ENCODE measurements at regions not wholly inside any gene's neighbourhood (a gene's known extent, or its start where the extent isn't known, plus 50 kb on each side); places are given as distances from the start of the nearest gene placed in this dataset.
A peak's percentile ranks its signal among the peaks of the same experiment; 100 is the strongest.
"Not testable (repeated sequence)": the region's sequence is repeated elsewhere in the genome, so short reads cannot be mapped to it uniquely, and the experiment has no call there.

DNA sequence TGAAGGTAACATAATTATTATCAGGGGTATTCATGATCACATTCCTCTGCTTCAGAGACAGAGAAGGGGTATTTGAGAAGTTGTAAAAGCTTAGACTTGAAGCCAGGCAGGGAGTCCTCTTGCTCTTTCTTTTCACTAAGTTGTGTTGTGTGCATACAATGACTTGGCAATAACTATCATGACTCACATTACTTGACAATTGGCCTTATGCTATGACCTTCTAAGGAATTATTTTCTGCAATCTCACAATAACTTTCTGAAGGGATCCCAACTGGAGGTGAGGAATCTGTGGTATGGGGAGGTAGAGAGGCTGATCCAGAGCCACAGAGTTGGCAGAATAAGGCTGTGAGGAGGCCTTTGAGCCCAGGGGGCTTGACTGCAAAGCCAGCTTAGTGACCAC lies 622.3 kb downstream of the MTRR start:
- DNase-seq = no peak

DNA sequence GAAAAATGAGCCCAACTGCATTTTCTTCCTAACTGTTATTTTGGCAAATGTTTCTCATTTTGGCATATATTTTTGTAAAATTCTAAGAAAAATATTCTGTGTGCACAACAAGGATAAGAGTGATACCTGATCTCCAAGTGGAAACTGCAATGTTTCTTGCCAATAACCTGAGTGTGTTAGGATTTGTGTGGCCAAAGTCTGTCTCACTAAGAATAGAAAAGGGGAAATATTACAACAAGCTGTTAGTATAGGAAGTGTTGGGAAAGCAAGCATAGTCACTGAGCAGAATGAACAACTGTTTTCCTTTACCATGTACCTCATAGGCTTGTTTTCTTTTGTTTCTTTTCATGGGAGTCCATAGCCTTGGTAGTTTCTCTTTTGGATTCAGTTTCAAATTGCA lies 624.2 kb downstream of the MTRR start:
- no peak for DNase-seq

DNA sequence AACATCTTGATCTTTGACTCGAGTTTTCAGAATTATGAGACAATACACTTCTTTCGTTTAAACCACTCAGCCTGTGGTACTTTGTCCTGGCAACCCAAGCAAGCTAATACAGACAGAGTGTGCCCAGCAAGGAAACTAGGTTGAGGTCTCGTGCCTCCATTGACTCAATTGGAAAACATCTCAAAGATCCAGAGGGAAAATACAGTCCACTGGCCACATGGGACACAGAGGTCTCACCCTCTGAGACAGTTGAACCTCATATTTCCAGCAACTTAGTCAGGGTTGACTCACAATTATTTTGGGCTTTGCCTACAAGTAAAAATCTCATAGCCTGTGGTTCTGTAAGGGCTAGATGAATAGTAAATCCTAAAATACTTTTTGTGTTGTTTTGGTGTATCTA lies 631.5 kb downstream of the MTRR start:
- DNase-seq = no peak

DNA sequence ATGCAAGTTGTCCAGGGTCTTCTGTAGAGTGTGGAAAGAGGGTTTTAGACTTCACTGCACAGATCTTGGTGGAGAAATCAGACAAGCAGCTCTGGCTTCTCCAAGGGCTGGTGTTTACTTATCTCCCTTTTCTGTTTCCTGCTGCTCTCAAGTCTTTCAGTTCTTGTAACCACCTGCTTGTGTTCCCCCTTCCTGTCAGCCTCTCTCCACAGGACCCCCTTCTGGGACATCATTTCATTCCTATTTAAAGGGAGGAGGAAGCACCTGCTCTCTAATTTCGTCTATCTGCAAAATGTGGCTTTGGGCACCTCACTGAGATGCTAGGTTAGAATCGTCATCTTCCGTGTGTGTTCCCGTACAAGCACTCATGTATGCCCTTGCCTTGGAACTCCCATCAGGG lies 636.2 kb downstream of the MTRR start:
- peak; percentile 5 for DNase-seq

DNA sequence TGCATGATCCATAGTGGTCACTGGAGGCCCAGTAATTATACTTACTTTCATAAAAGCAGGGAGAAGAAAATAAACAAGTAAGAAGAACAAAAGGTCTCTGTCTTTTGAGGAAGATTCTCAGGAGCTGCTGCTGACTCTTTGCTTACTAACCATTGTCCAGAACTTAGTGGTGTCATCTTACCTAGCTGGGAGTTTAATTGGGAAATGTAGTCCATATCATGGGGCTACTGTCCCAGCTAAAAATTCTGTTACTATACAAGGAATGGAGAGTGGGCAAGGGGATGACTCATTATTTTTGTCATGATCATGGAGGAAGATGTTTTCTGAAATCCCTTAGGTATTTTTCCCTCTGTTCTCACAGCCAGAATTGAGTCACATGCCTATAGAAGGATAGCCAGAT lies 639.3 kb downstream of the MTRR start:
- no peak for DNase-seq

DNA sequence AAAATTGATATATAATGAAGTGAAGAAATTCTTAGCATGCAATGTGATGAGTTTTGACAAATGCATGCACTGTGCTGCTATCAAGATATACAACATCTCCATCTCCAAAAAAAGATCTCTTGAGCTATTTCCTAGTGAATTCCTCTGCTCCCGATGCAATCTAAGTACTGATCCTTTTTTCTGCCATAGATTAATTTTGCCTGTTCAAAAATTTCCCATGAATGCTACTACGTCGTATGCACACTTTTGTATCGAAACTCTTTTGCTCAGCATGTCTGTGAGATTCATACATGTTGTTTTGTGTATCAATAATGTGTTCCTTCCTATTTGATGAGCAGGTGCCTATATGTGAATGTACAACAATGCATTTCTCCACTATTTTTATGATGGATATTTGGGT lies 647.4 kb downstream of the MTRR start:
- DNase-seq = no peak

DNA sequence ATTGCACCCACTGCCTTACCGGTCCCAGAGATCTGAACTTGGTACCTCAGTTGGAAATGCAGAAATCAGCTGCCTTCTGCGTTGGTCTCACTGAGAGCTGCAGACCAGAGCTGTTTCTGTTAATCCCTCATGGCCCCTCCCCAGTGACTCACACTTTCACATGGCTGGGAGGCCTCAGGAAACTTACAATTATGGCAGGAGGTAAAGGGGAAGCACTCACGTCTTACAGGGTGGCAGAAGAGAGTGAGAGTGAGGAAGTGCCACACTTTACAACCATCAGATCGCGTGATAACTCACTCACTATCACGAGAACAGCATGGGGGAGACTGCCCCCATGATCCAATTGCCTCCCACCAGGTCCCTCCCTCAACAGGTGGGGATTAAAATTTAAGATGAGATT lies 648.5 kb downstream of the MTRR start:
- DNase-seq = no peak

DNA sequence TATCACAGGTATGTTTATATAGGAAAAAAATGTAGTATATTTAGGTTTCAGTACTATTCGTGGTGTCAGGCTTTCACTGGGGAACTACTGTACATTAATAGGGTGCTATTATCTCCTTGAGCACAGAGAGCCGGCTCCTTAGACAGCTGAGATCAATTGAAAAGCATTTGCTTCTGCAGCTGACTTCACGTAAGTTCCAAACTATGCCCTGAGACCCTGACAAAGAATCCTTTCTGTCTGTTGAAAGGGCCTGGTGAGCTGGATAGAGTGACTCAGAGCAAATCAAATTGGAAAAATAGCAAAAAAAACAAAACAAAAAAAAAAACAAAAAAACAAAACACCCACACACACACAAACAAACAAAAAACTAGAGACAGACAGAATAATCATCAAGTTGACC lies 652.0 kb downstream of the MTRR start:
- DNase-seq = no peak

DNA sequence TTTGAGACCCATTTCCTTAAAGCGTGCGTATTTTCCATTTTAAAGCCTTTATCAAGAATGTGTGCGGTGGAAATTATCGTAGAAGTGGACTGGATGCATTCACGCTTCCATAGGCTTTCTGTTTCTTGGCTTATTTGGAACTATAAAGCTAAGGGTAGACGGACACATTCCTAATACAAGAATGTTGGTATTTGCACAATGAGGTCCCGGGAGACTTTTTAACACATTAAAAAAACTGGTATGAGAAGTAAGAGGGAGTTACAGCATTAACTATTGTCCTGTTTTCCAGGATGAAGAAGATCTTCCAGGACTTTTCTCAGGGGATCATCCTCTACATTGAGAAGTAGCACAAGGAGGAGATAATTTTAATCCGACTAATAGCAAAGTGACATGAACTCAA lies 653.0 kb downstream of the MTRR start:
- no peak for DNase-seq

DNA sequence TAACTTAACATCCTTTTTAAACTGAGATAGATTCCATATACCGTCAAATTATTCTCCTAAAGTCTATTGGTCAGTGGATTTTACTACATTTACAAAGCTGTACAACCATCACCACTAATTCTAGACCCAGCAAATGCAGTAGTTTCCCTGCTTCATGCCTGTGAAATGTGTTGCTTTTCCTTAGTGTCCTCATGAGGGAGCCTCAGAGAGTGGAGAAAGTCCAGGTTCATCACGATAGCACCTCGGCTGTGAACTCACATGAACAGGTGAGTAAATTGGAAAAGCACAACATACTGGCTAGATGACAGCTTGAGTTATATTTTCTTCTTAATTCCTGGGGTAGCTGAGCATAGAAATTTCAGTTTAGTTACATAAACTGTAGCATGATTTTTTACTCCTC lies 653.7 kb downstream of the MTRR start:
- DNase-seq = no peak

DNA sequence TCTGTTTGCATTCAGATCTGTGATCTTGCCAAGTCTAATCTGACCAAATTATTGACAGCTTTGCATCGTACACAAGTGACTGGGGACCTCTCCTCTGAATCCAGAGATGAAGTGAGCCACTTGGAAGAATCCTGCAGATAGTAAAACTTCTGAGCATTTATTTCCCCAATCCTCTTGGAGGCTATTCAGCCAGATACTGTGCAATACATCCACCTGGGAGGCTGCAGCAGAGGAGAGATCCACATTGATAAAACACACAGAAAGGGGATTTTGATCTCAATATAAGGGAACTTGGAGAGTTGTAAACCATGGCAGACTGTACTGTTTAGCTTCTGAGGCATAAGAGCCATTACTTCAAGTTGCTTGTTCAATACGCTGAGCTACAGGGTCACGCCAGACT lies 654.6 kb downstream of the MTRR start:
- DNase-seq = no peak

DNA sequence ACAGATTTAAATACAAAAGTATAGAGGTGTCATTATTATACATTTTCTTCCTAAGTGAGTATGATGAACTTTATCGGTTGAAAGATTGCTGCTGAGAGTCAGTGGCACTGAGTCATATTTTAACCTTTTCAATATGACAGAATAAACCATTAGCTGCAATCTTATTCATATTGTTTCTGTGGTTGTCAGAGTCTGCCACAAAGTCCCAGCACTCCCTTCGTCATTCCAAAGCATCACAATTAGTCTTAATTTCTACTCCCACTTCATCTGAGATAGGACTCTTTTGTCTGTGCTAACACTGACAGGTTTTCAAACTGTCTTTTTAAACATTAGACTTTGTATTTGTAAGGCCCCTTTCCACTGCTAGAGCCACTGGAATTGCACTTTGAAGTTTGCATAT lies 656.9 kb downstream of the MTRR start:
- no peak for DNase-seq

DNA sequence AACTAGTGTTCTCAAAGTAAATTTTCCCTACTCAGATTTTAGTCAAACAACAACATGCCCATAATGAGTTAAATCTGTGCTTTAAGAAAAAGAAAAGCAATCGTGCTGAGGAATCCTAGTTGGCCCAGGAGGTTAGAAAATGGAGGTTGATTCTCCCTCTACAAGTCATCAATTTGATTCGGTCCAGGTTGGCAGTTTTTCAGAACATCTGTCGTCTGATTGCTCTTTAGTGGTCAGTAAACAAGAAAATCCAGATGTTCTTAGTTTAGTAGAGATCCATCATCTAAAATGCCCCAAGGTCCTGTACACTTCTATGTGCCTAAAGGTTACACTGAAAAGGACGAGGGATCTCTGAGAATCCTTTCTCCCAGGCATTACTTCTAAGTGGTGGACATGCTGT lies 659.2 kb downstream of the MTRR start:
- no peak for DNase-seq

DNA sequence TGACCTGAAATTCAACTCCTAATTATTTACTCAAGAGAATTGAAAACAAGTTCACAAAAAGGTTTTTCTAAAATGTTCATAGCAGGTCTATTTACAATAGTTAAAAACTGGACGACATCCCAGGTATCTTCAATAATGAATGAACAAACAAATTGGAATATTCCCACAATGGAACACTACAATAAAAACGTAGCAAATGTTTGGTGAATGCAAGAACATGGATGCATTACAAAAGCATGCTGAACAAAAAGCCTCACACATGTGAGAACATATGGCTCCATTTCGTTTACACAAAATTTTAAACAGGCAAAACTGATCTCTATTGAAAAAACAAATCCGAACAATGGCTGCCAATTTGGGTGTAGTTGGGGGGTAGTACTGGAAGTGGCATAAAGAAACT lies 669.9 kb downstream of the MTRR start:
- DNase-seq = no peak

DNA sequence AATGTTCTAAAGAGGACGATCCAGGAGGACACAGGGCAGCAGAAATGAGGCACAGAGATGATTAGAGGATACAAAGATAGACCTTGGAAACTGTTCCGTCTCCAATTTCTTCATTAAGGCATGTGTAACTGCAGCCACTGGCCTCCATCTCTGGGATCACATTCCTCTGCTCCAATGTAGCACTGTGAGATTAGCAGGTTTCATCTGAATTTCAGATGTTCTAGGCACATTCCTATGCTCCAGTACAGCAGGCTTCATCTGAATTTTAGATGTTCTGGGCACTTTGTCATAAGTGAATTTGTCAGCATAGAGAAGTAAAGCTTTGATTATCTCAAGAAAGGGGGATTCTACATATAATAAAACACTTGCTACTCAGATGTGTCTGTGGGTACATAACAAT lies 671.4 kb downstream of the MTRR start:
- no peak for DNase-seq

DNA sequence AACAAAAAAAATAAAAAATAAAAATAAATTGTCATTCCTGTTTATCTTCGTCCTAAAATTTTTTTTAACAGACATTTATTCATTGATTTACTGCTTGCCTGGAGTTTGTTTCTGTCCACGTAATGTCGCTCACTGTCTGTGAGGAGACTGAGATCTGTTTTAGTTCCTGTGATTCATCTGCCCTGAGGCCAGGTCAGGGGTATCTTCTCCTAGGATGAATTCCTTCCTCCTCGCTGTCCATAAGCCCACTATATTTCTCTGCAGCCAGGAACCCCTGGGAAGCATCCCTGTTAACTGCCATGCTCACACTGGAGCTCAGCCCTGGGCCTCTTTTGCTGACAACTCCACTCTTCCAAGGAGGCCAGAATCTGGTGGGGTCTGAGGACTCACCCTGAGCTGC lies 682.0 kb downstream of the MTRR start:
- DNase-seq = no peak

DNA sequence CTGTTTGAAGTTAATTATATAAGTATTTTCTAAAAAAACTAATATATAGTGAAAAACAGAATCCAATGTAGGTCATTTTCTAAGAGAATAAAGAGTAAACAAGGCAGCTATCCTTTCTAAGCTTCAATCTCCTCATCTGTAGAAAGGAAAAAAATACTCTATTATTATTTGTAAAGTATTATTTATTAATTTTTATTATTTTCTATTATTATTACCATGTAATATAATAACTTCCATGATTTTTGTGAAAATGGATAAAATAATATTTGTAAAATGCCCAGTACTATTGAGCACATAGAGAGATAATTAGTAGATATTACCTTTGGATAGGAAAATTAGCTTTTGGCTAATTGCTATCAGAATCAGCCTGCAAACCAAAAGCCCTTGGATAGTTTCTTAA lies 684.4 kb downstream of the MTRR start:
- DNase-seq = no peak

DNA sequence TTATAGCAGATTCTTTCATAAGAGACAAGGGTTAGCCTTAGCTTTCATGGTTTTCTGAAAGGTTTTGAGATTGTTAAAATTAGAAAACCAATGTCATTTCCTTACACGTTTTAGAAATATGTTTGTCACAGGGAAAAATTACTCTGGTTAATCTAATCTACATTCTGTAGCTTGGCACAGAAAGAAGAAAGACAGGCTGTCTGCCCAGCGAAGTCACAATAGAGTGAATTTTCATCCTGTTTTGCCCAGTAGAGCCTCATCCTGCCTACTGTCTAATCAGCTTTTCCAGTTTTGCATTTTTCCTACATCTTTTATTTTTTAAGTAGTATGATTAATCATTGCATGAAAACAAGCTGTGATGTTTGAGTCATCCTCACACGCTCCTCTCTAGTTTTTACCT lies 688.8 kb downstream of the MTRR start:
- no peak for DNase-seq

DNA sequence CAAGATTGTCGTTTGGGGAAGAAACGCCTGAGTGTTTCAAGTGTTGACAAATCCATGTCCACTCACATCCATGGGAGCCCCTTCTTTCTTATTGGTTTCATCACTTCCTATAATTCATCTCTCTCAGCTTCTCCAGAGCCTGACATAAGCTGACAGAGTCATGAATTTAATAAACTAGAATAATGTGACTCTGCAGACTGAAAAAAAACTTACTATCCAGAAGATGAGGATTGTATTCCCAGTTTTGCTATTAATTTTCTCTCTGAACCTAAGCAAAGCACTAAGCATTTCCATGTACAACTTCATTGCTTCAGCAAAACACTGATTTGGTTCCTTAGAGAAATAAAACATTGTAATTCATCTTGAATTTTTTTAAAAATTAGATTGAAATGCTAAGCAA lies 691.8 kb downstream of the MTRR start:
- DNase-seq = no peak

DNA sequence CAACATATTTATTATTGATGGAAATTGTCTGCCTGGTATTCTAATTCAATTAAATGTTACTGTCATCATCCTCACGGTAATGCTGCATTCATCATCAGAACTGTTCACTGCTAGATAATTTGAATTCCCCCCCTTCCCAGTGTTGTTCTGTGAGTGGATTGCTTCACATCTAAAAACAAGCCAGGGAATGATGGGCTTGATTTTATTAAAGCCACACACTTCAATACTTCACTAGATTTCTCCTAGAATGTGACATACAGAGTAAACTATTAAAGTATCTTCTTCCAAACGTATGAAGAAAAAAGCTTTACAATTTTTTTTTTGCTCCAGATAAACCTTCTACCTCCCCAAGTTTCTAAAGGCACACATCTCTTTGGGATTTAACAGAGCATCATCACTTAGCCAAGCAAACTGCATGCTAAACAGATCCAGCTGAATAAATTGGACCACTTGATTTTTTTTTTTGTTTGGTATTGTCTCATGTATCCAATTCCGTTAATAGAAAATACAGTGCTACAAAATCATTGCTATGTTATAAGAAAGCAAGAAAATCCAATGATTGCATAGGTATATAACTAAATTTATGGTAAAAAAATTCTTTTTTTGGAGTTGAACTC lies 692.4 kb downstream of the MTRR start:
- no peak for DNase-seq

DNA sequence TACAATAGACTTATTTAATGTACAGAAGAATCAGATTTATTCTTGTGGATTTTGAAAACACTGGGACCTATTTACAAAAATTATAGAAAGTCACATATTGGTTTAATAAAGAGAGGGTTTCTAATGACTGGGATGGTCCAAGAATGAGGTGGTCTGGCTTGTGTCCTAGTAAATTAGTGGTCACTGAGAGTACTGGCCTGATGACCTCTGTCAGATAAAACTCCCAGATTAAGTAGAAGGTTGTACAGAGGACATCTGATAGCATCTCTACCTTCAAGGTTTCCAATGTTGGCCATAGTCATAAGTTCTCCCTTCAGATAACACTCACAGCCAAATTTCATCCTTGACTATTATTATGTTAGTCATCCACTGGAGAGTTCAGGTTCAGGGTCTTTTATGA lies 692.9 kb downstream of the MTRR start:
- no peak for DNase-seq

DNA sequence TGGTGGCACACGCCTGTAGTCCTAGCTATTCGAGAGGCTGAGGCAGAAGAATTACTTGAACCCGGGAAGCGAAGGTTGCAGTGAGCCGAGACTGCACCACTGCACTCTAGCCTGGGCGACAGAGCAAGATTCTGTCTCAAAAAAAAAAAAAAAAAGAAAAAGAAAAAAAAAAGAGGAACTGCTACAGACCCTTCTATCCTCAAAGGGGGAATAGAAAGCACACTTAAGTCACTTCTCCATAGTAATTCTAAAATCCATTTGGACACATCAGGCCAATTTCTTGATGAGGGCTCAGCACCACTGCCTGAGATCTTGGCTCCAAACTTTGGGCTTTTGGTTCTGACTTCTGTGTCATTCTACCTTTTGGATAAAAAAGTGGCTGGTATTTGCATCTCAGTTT lies 694.6 kb downstream of the MTRR start:
- DNase-seq = not testable (repeated sequence)

DNA sequence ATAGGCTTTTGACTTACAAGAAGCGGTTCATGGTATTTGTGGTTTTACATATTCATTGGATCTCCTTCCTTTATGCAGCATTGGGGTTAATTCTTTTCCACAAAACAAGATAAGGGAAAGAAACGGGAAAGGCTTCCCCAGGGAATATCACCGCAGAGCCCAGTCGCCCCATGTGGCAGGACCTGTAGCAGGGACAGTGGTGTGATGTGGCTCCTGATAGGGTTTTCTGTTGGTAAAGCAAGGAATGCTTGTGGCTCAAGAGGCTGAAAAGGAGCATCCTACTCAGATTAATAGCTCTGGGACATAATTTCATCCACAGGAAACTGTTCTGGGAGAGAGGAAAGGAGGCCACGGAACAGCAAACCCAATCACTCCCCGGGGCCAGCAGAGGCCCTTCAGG lies 699.9 kb downstream of the MTRR start:
- DNase-seq = no peak

DNA sequence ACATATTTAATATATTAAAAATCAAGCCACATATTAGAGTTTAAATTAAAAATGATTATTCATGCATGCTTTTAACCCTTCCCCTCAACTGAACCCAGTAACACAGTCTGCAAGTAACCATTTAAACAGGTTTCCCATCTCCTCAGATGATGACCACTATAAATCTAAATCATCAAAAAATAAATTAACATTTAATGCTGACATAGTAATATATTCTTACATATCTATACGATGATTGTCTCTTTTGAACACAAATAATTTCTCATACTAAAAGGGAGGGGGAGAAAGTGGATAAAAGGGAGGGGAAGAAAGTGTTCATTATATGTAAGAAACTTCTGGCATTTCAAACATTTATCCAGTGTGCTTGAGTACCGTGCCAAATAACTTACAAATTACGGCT lies 701.6 kb downstream of the MTRR start:
- no peak for DNase-seq

DNA sequence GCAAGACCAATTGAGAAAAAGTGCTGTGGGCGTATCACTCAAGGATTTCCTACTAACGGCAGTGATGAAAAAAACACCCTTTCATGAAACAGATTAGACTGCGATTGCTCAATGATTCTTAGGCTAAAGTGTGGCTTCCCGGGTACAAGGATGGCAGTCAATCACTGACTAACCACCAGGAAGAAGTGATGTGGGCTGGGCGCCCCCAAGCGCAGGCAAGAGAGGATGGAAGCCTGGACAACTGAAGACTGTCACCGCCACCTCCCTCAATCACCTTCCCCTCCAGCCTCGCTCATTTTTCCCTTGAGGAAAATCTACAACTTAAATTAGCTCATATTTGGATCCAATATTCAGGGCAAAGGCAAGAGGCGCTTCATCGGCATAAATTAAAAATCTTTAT lies 707.2 kb downstream of the MTRR start:
- no peak for DNase-seq

DNA sequence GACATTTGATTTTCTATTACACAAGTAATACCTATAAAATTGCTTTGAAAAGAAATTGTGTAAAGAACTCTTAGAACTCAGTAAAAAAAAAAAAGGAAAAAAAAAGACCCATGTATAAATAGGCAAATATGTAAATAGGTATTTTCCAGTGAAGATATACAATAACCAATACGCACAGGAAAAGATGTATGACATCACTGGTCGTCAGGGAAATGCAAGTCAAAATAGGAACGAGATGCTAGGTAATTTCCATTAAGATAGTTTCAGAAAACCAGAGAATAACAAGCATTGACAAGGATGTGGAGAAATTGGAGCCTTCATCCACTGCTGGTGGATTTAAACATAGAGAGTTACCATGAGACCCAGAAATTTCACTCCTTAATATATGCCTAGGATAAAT lies 708.8 kb downstream of the MTRR start:
- no peak for DNase-seq

Data from SHP77 treated with DMSO at 0.1 percent for 48 hours (cell line).